MM.1S (cell line): ENCODE measurements at regions not wholly inside any gene's neighbourhood (a gene's known extent, or its start where the extent isn't known, plus 50 kb on each side); places are given as distances from the start of the nearest gene placed in this dataset.

Source experiments
- DNase-seq: peaks from one replicate; pipeline ENCODE4 v3.0.0-alpha.2; 2015
- H2AFZ ChIP-seq: fragments of 300-600 bp; sonication (generic); 2 replicates; pipeline ENCODE4 v1.6.0; 2016; ENCODE audit warnings: antibody characterized with exemption, low read length
- H3F3A ChIP-seq: fragments of 300-600 bp; sonication (generic); 2 replicates; pipeline ENCODE4 v1.6.1; 2016; ENCODE audit warnings: mild to moderate bottlenecking, antibody characterized with exemption, low read length, moderate library complexity, mixed read lengths; ENCODE audit not compliant: insufficient read depth
- H3K27ac ChIP-seq: fragments of 300-600 bp; sonication (generic); 2 replicates; pipeline ENCODE4 v1.5.1; 2016; ENCODE audit warnings: mild to moderate bottlenecking, low read length
- H3K27me3 ChIP-seq: fragments of 300-600 bp; sonication (generic); replicated peaks from 2 replicates; pipeline ENCODE4 v1.6.0; 2016; ENCODE audit warnings: low read length; ENCODE audit not compliant: insufficient read depth
- H3K36me3 ChIP-seq: fragments of 300-600 bp; sonication (generic); replicated peaks from 2 replicates; pipeline ENCODE4 v1.6.1; 2016; ENCODE audit warnings: mild to moderate bottlenecking, low read length, mixed read lengths; ENCODE audit not compliant: insufficient read depth
- H3K4me1 ChIP-seq: fragments of 300-600 bp; sonication (generic); 2 replicates; pipeline ENCODE4 v1.6.1; 2016; ENCODE audit warnings: low read length, mixed read lengths
- H3K4me2 ChIP-seq: fragments of 300-600 bp; sonication (generic); 2 replicates; pipeline ENCODE4 v1.6.0; 2016; ENCODE audit warnings: low read depth, low read length
- H3K4me3 ChIP-seq: fragments of 300-600 bp; sonication (generic); 2 replicates; pipeline ENCODE4 v1.5.1; 2016; ENCODE audit warnings: low read length, mixed read lengths
- H3K79me2 ChIP-seq: fragments of 300-600 bp; sonication (generic); 2 replicates; pipeline ENCODE4 v1.6.1; 2016; ENCODE audit warnings: mixed run types, low read length, mixed read lengths
- H3K9ac ChIP-seq: fragments of 300-600 bp; sonication (generic); 2 replicates; pipeline ENCODE4 v1.6.1; 2016; ENCODE audit warnings: low read length, mixed read lengths
- H3K9me2 ChIP-seq: fragments of 300-600 bp; sonication (generic); replicated peaks from 2 replicates; pipeline ENCODE4 v1.6.1; 2016; ENCODE audit warnings: mild to moderate bottlenecking, low read length, mixed read lengths; ENCODE audit not compliant: insufficient read depth
- H3K9me3 ChIP-seq: fragments of 300-600 bp; sonication (generic); replicated peaks from 2 replicates; pipeline ENCODE4 v1.6.1; 2016; ENCODE audit warnings: mild to moderate bottlenecking, low read length, mixed read lengths; ENCODE audit not compliant: insufficient read depth
- H4K20me1 ChIP-seq: fragments of 300-600 bp; sonication (generic); 2 replicates; pipeline ENCODE4 v1.6.1; 2016; ENCODE audit warnings: mild to moderate bottlenecking, low read length, moderate library complexity, mixed read lengths; ENCODE audit not compliant: insufficient read depth
- EZH2 ChIP-seq: fragments of 300-600 bp; sonication (generic); optimal IDR thresholded peaks from 2 replicates; pipeline ENCODE3; 2017; ENCODE audit warnings: low read depth, mild to moderate bottlenecking, antibody characterized with exemption, low read length, mixed read lengths
- EZH2phosphoT487 ChIP-seq: fragments of 300-600 bp; sonication (generic); IDR thresholded peaks from 2 replicates; pipeline ENCODE4 v1.6.1; 2018; ENCODE audit warnings: antibody characterized with exemption, low read length
- TF ChIP-seq, protein P1 (sequence below): fragments of 300-600 bp; sonication (generic); IDR thresholded peaks from 2 replicates; pipeline ENCODE4 v1.5.1; 2016; ENCODE audit warnings: antibody characterized with exemption, low read length, mixed read lengths

- DNase-seq, result no peak
- H3K4me1 ChIP-seq, result no peaks in the 10 kb centered on the region
- no peaks in the 10 kb centered on the region for H4K20me1 ChIP-seq
- TF ChIP-seq, protein P1, sequence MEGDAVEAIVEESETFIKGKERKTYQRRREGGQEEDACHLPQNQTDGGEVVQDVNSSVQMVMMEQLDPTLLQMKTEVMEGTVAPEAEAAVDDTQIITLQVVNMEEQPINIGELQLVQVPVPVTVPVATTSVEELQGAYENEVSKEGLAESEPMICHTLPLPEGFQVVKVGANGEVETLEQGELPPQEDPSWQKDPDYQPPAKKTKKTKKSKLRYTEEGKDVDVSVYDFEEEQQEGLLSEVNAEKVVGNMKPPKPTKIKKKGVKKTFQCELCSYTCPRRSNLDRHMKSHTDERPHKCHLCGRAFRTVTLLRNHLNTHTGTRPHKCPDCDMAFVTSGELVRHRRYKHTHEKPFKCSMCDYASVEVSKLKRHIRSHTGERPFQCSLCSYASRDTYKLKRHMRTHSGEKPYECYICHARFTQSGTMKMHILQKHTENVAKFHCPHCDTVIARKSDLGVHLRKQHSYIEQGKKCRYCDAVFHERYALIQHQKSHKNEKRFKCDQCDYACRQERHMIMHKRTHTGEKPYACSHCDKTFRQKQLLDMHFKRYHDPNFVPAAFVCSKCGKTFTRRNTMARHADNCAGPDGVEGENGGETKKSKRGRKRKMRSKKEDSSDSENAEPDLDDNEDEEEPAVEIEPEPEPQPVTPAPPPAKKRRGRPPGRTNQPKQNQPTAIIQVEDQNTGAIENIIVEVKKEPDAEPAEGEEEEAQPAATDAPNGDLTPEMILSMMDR, result no peak
- TF ChIP-seq EZH2phosphoT487 (no peak), EZH2 (no peak)
- H3K79me2 ChIP-seq, result no peaks in the 10 kb centered on the region
- H3K36me3 ChIP-seq, result no peaks in the 10 kb centered on the region
- H3K4me2 ChIP-seq, result no peak overlapping the region
- no peaks in the 10 kb centered on the region for H3K9me2 ChIP-seq
- no peaks in the 10 kb centered on the region for H3F3A ChIP-seq
- H3K9ac ChIP-seq, result no peak overlapping the region
- no peaks in the 10 kb centered on the region for H3K9me3 ChIP-seq
- no peak overlapping the region for H3K4me3 ChIP-seq
- H3K27ac ChIP-seq, result no peak overlapping the region
- no peak overlapping the region for H2AFZ ChIP-seq
- no peaks in the 10 kb centered on the region for H3K27me3 ChIP-seq
Observed at GRCh38 chr7:57300747-57301146, 149.2 kb upstream of the ZNF716 start.

DNA sequence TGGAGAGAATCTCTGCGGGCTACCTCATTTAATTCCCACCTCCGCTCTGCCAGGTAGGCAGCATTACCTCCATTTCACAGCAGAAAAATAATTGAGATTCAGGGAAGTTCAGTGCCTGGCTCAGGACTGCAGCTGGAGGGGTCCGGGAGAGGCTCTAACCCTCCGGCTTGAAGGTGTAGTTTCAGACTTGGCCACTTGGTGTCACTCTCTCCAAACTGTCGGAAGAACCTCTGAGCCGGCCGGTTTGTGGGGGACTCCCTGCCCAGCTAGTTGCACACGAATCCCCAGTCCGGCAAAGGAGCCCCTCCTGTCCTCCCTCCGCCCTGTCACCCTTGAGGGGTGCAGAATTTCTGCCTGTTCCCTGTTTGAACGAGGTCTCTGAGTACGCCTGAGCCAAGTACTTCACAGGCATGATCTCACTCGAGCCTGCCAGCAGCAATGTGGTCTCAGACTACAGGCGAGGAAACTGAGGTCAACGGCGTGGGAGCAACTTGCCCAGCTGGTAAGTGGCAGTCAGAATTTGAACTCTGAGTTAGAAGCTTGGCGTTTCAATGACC is 144.7 kb upstream of the ZNF716 start:
- Histone ChIP-seq H3K9ac (no peak overlapping the region), H2AFZ (no peak overlapping the region), H3F3A (no peaks in the 10 kb centered on the region), H3K4me2 (no peak overlapping the region), H3K4me1 (no peaks in the 10 kb centered on the region), H3K27ac (no peak overlapping the region), H3K9me2 (no peaks in the 10 kb centered on the region), H3K4me3 (no peak overlapping the region), H4K20me1 (no peaks in the 10 kb centered on the region), H3K9me3 (no peaks in the 10 kb centered on the region), H3K36me3 (no peaks in the 10 kb centered on the region), H3K79me2 (no peaks in the 10 kb centered on the region), H3K27me3 (no peaks in the 10 kb centered on the region)
- no peak for DNase-seq
- no peak for TF ChIP-seq EZH2
- TF ChIP-seq, protein P1, result peak; percentile 24; the same call in 1 of the 2 replicates

GRCh38 chr7:57308631-57309408 is 141.2 kb upstream of the ZNF716 start:
- no peaks in the 10 kb centered on the region for H3K79me2 ChIP-seq
- H3F3A ChIP-seq, result no peaks in the 10 kb centered on the region
- no peaks in the 10 kb centered on the region for H3K9me3 ChIP-seq
- H3K4me3 ChIP-seq, result no peak overlapping the region
- no peak overlapping the region for H3K9ac ChIP-seq
- no peaks in the 10 kb centered on the region for H4K20me1 ChIP-seq
- no peak overlapping the region for H3K4me2 ChIP-seq
- H3K36me3 ChIP-seq, result no peaks in the 10 kb centered on the region
- TF ChIP-seq, protein P1, result peak; percentile 19; the same call in 1 of the 2 replicates
- TF ChIP-seq EZH2, result no peak
- TF ChIP-seq EZH2phosphoT487, result no peak
- DNase-seq, result no peak
- no peak overlapping the region for H3K27ac ChIP-seq
- H3K4me1 ChIP-seq, result no peaks in the 10 kb centered on the region
- H2AFZ ChIP-seq, result no peak overlapping the region
- no peaks in the 10 kb centered on the region for H3K27me3 ChIP-seq
- no peaks in the 10 kb centered on the region for H3K9me2 ChIP-seq
